ENCODE measurements at regions not wholly inside any gene's neighbourhood (a gene's known extent, or its start where the extent isn't known, plus 50 kb on each side); places are given as distances from the start of the nearest gene placed in this dataset.

- TF ChIP-seq CTCF (IDR thresholded peaks at IDR 0.05; ENCODE audit: low read depth, low read length, missing input control) (no peak), FOXA1 (IDR thresholded peaks at IDR 0.05) (no peak), TAF1 (conservative IDR thresholded peaks at IDR 0.05) (no peak), HNF4G (IDR thresholded peaks at IDR 0.05) (no peak), EGR1 (IDR thresholded peaks at IDR 0.05; ENCODE audit: low read depth in 2 of 2) (no peak), HNF4A (conservative IDR thresholded peaks at IDR 0.05) (no peak), GABPA (IDR thresholded peaks at IDR 0.05 in 1 of 2, conservative IDR thresholded peaks at IDR 0.05 in 1 of 2) (no peak)
- no peaks in the 10 kb centered on the region for H3K4me1 ChIP-seq (ENCODE audit: control insufficient read depth in 4 of 4, insufficient read depth in 4 of 4, low read length in 3 of 4)
- DNase-seq (ENCODE audit: low spot score): no peak
- H3K27me3 ChIP-seq (ENCODE audit: control insufficient read depth in 4 of 4, insufficient read depth in 4 of 4, low read length in 3 of 4): no peaks in the 10 kb centered on the region
- no peak overlapping the region for H3K27ac ChIP-seq (ENCODE audit: low read depth in 1 of 2, low read length in 2 of 2)
- no peak overlapping the region for H3K9ac ChIP-seq (ENCODE audit: low read depth in 1 of 2, low read length in 2 of 2)
- no peaks in the 10 kb centered on the region for H3K36me3 ChIP-seq (ENCODE audit: control insufficient read depth in 4 of 4, insufficient read depth in 3 of 4, low read depth in 1 of 4, low read length in 3 of 4)
- WGBS: 91% methylated on average over 10 of the region's 10 CpGs
- H3K4me3 ChIP-seq (ENCODE audit: low read depth in 1 of 3, low read length in 3 of 3): no peak overlapping the region
- H3K9me3 ChIP-seq (ENCODE audit: control insufficient read depth in 4 of 4, low read length in 3 of 4): no peaks in the 10 kb centered on the region
These were observed 258.3 kb downstream of the CYRIA start for GRCh38 chr2:16407358-16407757.

GRCh38 chr2:16406496-16407289, 258.9 kb downstream of the CYRIA start:
- H3K4me1 ChIP-seq (ENCODE audit: control insufficient read depth in 4 of 4, insufficient read depth in 4 of 4, low read length in 3 of 4): no peaks in the 10 kb centered on the region
- WGBS: 82% methylated on average over 7 of the region's 7 CpGs

More at GRCh38 chr2:16406496-16407289, 258.9 kb downstream of the CYRIA start:
- Histone ChIP-seq H3K27me3 (ENCODE audit: control insufficient read depth in 4 of 4, insufficient read depth in 4 of 4, low read length in 3 of 4) (no peaks in the 10 kb centered on the region), H3K36me3 (ENCODE audit: control insufficient read depth in 4 of 4, insufficient read depth in 3 of 4, low read depth in 1 of 4, low read length in 3 of 4) (no peaks in the 10 kb centered on the region), H3K27ac (ENCODE audit: low read depth in 1 of 2, low read length in 2 of 2) (no peak overlapping the region), H3K9me3 (ENCODE audit: control insufficient read depth in 4 of 4, low read length in 3 of 4) (no peaks in the 10 kb centered on the region), H3K9ac (ENCODE audit: low read depth in 1 of 2, low read length in 2 of 2) (no peak overlapping the region), H3K4me3 (ENCODE audit: low read depth in 1 of 3, low read length in 3 of 3) (no peak overlapping the region)
- TF ChIP-seq HNF4G (IDR thresholded peaks at IDR 0.05) (no peak), RXRA (IDR thresholded peaks at IDR 0.05) (no peak), REST (IDR thresholded peaks at IDR 0.05) (no peak), FOXA1 (IDR thresholded peaks at IDR 0.05) (no peak), RAD21 (IDR thresholded peaks at IDR 0.05) (no peak), YY1 (IDR thresholded peaks at IDR 0.05) (no peak), SP1 (IDR thresholded peaks at IDR 0.05) (no peak), JUND (IDR thresholded peaks at IDR 0.05) (no peak), CTCF (IDR thresholded peaks at IDR 0.05; ENCODE audit: low read depth, low read length, missing input control) (no peak), GABPA (IDR thresholded peaks at IDR 0.05 in 1 of 2, conservative IDR thresholded peaks at IDR 0.05 in 1 of 2) (no peak), MAX (IDR thresholded peaks at IDR 0.05) (no peak), TAF1 (conservative IDR thresholded peaks at IDR 0.05) (no peak), EGR1 (IDR thresholded peaks at IDR 0.05; ENCODE audit: low read depth in 2 of 2) (no peak), ATF3 (IDR thresholded peaks at IDR 0.05) (no peak), HNF4A (conservative IDR thresholded peaks at IDR 0.05) (no peak), FOXA2 (IDR thresholded peaks at IDR 0.05) (no peak), NR2F2 (IDR thresholded peaks at IDR 0.05) (no peak), ZBTB33 (IDR thresholded peaks at IDR 0.05) (no peak)
- no peak for DNase-seq (ENCODE audit: low spot score)
